ENCODE measurements at regions not wholly inside any gene's neighbourhood (a gene's known extent, or its start where the extent isn't known, plus 50 kb on each side); places are given as distances from the start of the nearest gene placed in this dataset.

- H3K79me2 ChIP-seq (ENCODE audit: low read length), result no peaks in the 10 kb centered on the region
- no peak overlapping the region for H3K4me3 ChIP-seq (ENCODE audit: low read length)
- TF ChIP-seq EZH2 (optimal IDR thresholded peaks at IDR 0.05; ENCODE audit: low read depth, low read length) (no peak), EZH2phosphoT487 (IDR thresholded peaks at IDR 0.05; ENCODE audit: low read length) (no peak)
- TF ChIP-seq, protein P1, sequence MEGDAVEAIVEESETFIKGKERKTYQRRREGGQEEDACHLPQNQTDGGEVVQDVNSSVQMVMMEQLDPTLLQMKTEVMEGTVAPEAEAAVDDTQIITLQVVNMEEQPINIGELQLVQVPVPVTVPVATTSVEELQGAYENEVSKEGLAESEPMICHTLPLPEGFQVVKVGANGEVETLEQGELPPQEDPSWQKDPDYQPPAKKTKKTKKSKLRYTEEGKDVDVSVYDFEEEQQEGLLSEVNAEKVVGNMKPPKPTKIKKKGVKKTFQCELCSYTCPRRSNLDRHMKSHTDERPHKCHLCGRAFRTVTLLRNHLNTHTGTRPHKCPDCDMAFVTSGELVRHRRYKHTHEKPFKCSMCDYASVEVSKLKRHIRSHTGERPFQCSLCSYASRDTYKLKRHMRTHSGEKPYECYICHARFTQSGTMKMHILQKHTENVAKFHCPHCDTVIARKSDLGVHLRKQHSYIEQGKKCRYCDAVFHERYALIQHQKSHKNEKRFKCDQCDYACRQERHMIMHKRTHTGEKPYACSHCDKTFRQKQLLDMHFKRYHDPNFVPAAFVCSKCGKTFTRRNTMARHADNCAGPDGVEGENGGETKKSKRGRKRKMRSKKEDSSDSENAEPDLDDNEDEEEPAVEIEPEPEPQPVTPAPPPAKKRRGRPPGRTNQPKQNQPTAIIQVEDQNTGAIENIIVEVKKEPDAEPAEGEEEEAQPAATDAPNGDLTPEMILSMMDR (IDR thresholded peaks at IDR 0.05; ENCODE audit: low read length), result no peak
- no peaks in the 10 kb centered on the region for H3K36me3 ChIP-seq (replicated peaks; ENCODE audit: insufficient read depth, low read length)
- H4K20me1 ChIP-seq (ENCODE audit: insufficient read depth, low read length), result no peaks in the 10 kb centered on the region
- no peaks in the 10 kb centered on the region for H3K9me3 ChIP-seq (replicated peaks; ENCODE audit: insufficient read depth, low read length)
- H3K9me2 ChIP-seq (replicated peaks; ENCODE audit: insufficient read depth, low read length), result no peaks in the 10 kb centered on the region
- no peak overlapping the region for H3K9ac ChIP-seq (ENCODE audit: low read length)
- no peaks in the 10 kb centered on the region for H3F3A ChIP-seq (ENCODE audit: insufficient read depth, low read length)
- no peak overlapping the region for H3K4me2 ChIP-seq (ENCODE audit: low read depth, low read length)
- H2AFZ ChIP-seq (ENCODE audit: low read length), result no peak overlapping the region
- H3K4me1 ChIP-seq (ENCODE audit: low read length), result no peaks in the 10 kb centered on the region
- no peaks in the 10 kb centered on the region for H3K27me3 ChIP-seq (replicated peaks; ENCODE audit: insufficient read depth, low read length)
- H3K27ac ChIP-seq (ENCODE audit: low read length), result no peak overlapping the region
- DNase-seq, result no peak
Measured at GRCh38 chr5:156258934-156259333, 68.0 kb upstream of the SGCD start.

DNA sequence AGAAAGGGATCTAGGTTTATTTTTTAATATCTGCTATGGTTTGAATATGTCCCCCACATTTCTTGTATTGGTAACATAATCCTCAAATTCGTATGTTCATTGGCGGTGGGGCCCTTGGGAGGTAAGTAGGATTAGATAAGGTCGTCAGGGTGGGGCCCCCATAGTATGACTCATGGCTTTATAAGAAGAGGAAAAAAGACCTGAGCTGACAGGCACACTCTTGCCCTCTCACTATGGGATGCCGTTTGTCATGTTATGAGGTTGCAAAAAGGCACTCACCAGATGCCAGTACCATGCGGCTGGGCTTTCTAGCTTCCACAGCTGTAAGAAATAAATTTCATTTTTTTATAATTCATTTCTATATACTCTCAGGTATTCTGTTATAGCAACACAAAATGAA lies 67.3 kb upstream of the SGCD start:
- no peaks in the 10 kb centered on the region for H4K20me1 ChIP-seq (ENCODE audit: insufficient read depth, low read length)
- no peaks in the 10 kb centered on the region for H3K9me3 ChIP-seq (replicated peaks; ENCODE audit: insufficient read depth, low read length)
- H3K36me3 ChIP-seq (replicated peaks; ENCODE audit: insufficient read depth, low read length), result no peaks in the 10 kb centered on the region
- no peak overlapping the region for H3K27ac ChIP-seq (ENCODE audit: low read length)
- no peak overlapping the region for H3K4me3 ChIP-seq (ENCODE audit: low read length)
- no peak for DNase-seq
- no peak overlapping the region for H3K9ac ChIP-seq (ENCODE audit: low read length)
- no peaks in the 10 kb centered on the region for H3K27me3 ChIP-seq (replicated peaks; ENCODE audit: insufficient read depth, low read length)
- no peaks in the 10 kb centered on the region for H3F3A ChIP-seq (ENCODE audit: insufficient read depth, low read length)
- no peak overlapping the region for H2AFZ ChIP-seq (ENCODE audit: low read length)
- H3K9me2 ChIP-seq (replicated peaks; ENCODE audit: insufficient read depth, low read length), result no peaks in the 10 kb centered on the region
- H3K4me2 ChIP-seq (ENCODE audit: low read depth, low read length), result no peak overlapping the region
- TF ChIP-seq EZH2phosphoT487 (IDR thresholded peaks at IDR 0.05; ENCODE audit: low read length) (no peak), EZH2 (optimal IDR thresholded peaks at IDR 0.05; ENCODE audit: low read depth, low read length) (no peak)
- TF ChIP-seq, protein P1 (IDR thresholded peaks at IDR 0.05; ENCODE audit: low read length), result no peak
- no peaks in the 10 kb centered on the region for H3K79me2 ChIP-seq (ENCODE audit: low read length)
- no peaks in the 10 kb centered on the region for H3K4me1 ChIP-seq (ENCODE audit: low read length)

DNA sequence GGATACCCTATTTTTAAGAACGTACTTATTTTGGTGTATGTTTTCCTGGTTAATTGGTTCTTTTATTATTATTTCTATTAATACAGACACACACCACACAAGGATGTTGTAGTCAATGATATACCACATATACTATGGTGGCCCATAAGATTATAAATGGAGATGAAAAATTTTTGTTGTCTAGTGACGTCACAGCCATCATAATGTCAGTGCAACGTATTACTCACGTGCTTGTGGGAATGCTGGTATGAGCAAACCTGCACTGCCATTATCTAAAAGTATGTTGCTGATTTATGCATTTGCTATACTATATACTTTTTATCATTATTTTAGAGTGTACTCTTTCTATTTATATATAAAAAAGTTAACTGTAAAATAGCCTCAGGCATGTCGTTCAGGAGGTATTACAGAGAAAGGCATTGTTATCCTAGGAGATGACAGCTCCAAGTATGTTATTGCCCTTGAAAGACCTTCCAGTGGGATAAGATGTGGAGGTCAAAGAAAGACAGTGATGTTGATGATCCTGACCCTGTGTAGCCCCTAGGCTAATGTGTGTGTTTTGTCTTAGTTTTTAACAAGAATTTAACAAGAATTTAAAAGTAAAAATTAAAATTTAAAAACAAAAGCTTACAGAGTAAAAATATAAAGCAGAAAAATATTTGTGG lies 65.6 kb upstream of the SGCD start:
- no peaks in the 10 kb centered on the region for H3K36me3 ChIP-seq (replicated peaks; ENCODE audit: insufficient read depth, low read length)
- no peaks in the 10 kb centered on the region for H4K20me1 ChIP-seq (ENCODE audit: insufficient read depth, low read length)
- TF ChIP-seq EZH2 (optimal IDR thresholded peaks at IDR 0.05; ENCODE audit: low read depth, low read length), result no peak
- TF ChIP-seq, protein P1 (IDR thresholded peaks at IDR 0.05; ENCODE audit: low read length), result no peak
- no peak for TF ChIP-seq EZH2phosphoT487 (IDR thresholded peaks at IDR 0.05; ENCODE audit: low read length)
- H3K4me1 ChIP-seq (ENCODE audit: low read length), result no peaks in the 10 kb centered on the region
- H3K9ac ChIP-seq (ENCODE audit: low read length), result no peak overlapping the region
- no peak for DNase-seq
- H3K79me2 ChIP-seq (ENCODE audit: low read length), result no peaks in the 10 kb centered on the region
- no peak overlapping the region for H3K27ac ChIP-seq (ENCODE audit: low read length)
- H2AFZ ChIP-seq (ENCODE audit: low read length), result no peak overlapping the region
- H3K4me2 ChIP-seq (ENCODE audit: low read depth, low read length), result no peak overlapping the region
- H3K4me3 ChIP-seq (ENCODE audit: low read length), result no peak overlapping the region
- H3K9me3 ChIP-seq (replicated peaks; ENCODE audit: insufficient read depth, low read length), result no peaks in the 10 kb centered on the region
- no peaks in the 10 kb centered on the region for H3F3A ChIP-seq (ENCODE audit: insufficient read depth, low read length)
- H3K27me3 ChIP-seq (replicated peaks; ENCODE audit: insufficient read depth, low read length), result no peaks in the 10 kb centered on the region
- H3K9me2 ChIP-seq (replicated peaks; ENCODE audit: insufficient read depth, low read length), result no peaks in the 10 kb centered on the region

All from MM.1S (cell line).